ENCODE measurements at regions not wholly inside any gene's neighbourhood (a gene's known extent, or its start where the extent isn't known, plus 50 kb on each side); places are given as distances from the start of the nearest gene placed in this dataset.

DNA sequence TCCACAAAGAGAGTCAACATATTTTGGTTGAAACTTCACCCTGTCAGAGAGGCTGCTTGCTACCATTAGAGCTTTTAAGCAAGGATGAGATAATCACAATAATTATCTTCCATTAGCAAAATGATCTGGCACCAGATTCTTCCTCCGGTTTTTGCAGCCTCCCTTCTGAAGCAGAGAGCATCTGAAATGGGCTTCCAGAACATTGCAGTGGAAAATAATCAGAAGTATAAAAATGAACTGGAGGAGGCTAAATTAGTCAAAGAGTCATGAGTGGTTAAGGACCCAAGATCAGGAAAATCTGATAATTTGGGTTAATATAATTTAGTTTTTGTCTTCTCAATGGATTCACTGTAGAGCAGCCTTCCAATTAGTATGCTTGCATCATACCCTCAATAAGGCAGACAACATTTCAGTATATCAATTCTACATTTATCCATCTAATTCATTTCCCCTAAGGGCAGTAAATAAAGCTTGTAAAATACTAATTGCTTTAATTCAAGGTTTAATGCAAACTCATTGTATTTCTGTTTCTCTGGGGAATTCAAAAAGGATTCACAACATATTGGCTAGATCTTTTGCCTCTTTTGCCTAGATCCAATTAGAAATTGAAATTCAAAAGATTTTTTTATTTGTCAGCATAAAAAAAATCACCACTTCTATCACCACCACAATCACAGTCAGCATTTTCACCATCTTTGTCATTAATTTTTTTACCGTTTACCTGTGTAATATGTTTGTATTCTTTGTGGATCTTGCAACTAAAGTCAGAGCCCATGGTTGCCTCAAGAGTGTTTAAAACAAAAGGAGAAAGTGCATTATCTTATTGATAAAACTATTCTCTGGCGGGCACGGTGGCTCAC is 537.2 kb upstream of the DCC start:
- no peak for DNase-seq (ENCODE audit: low read depth)
- TF ChIP-seq, protein P1, sequence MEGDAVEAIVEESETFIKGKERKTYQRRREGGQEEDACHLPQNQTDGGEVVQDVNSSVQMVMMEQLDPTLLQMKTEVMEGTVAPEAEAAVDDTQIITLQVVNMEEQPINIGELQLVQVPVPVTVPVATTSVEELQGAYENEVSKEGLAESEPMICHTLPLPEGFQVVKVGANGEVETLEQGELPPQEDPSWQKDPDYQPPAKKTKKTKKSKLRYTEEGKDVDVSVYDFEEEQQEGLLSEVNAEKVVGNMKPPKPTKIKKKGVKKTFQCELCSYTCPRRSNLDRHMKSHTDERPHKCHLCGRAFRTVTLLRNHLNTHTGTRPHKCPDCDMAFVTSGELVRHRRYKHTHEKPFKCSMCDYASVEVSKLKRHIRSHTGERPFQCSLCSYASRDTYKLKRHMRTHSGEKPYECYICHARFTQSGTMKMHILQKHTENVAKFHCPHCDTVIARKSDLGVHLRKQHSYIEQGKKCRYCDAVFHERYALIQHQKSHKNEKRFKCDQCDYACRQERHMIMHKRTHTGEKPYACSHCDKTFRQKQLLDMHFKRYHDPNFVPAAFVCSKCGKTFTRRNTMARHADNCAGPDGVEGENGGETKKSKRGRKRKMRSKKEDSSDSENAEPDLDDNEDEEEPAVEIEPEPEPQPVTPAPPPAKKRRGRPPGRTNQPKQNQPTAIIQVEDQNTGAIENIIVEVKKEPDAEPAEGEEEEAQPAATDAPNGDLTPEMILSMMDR (conservative IDR thresholded peaks at IDR 0.05; ENCODE audit: low read depth, low read length) = no peak

GRCh38 chr18:51807336-51807735 is 532.7 kb upstream of the DCC start:
- H3K4me3 ChIP-seq (ENCODE audit: low read depth, low read length) = no peak overlapping the region
- DNase-seq (ENCODE audit: low read depth) = no peak
- TF ChIP-seq, protein P1 (conservative IDR thresholded peaks at IDR 0.05; ENCODE audit: low read depth, low read length) = no peak

More for the DNA sequence above, 537.2 kb upstream of the DCC start:
- no peak overlapping the region for H3K4me3 ChIP-seq (ENCODE audit: low read depth, low read length)

DNA sequence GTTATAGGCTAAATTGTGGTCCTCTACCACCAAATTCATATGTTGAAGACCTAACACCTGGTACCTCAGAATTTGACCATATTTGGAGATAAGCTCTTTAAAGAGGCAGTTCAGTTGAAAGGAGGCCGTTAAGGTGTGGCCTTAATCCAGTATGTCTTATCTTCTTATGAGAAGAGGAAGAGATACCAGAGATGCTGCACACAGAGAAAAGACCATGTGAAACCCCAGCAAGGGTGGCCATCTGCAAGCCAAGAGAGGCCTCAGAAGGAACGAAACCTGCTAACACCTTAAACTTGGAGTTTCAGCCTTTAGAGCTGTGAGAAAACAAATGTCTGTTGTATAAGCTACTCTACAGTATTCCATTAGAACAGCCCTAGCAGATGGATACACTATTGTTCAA is 528.1 kb upstream of the DCC start:
- TF ChIP-seq, protein P1 (conservative IDR thresholded peaks at IDR 0.05; ENCODE audit: low read depth, low read length) = no peak
- DNase-seq (ENCODE audit: low read depth) = no peak
- no peak overlapping the region for H3K4me3 ChIP-seq (ENCODE audit: low read depth, low read length)

- no peak for DNase-seq (ENCODE audit: low read depth)
- TF ChIP-seq, protein P1 (conservative IDR thresholded peaks at IDR 0.05; ENCODE audit: low read depth, low read length) = no peak
- no peak overlapping the region for H3K4me3 ChIP-seq (ENCODE audit: low read depth, low read length)
Measured at GRCh38 chr18:51813740-51814139, 526.3 kb upstream of the DCC start.

- no peak overlapping the region for H3K4me3 ChIP-seq (ENCODE audit: low read depth, low read length)
- no peak for DNase-seq (ENCODE audit: low read depth)
- TF ChIP-seq, protein P1 (conservative IDR thresholded peaks at IDR 0.05; ENCODE audit: low read depth, low read length) = no peak
Measured at GRCh38 chr18:51821610-51822009, 518.4 kb upstream of the DCC start.

DNA sequence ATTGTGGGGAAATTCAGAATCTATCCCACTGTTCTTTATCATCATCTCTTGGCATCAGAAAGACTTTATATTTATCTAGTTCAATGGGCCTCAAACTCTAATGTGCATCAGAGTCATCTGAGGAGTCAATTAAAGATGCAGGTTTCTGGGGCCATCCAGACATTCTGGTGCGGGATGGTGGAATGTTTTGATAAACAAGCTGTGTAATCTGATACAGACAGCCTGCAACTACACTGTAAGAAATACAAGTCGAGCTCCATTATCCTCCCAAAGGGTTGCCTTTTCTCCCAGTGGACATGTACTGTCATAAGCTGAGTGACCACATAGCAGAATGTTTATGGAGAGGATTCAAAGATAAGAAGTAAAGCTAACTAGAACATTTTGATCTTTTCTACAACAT is 515.3 kb upstream of the DCC start:
- TF ChIP-seq, protein P1 (conservative IDR thresholded peaks at IDR 0.05; ENCODE audit: low read depth, low read length) = no peak
- DNase-seq (ENCODE audit: low read depth) = no peak

GRCh38 chr18:51833850-51834249 is 506.1 kb upstream of the DCC start:
- DNase-seq (ENCODE audit: low read depth) = no peak
- no peak overlapping the region for H3K4me3 ChIP-seq (ENCODE audit: low read depth, low read length)
- TF ChIP-seq, protein P1 (conservative IDR thresholded peaks at IDR 0.05; ENCODE audit: low read depth, low read length) = no peak

More for the DNA sequence above, 515.3 kb upstream of the DCC start:
- no peak overlapping the region for H3K4me3 ChIP-seq (ENCODE audit: low read depth, low read length)

Data from epithelial cell of proximal tubule (primary cell).